ENCODE measurements at regions not wholly inside any gene's neighbourhood (a gene's known extent, or its start where the extent isn't known, plus 50 kb on each side); places are given as distances from the start of the nearest gene placed in this dataset.

- DNase-seq: no peak
Observed at GRCh38 chr7:18202315-18203045, 174.8 kb upstream of the PRPS1L1 start.

GRCh38 chr7:18206331-18206730, 178.7 kb upstream of the PRPS1L1 start:
- DNase-seq: no peak

DNA sequence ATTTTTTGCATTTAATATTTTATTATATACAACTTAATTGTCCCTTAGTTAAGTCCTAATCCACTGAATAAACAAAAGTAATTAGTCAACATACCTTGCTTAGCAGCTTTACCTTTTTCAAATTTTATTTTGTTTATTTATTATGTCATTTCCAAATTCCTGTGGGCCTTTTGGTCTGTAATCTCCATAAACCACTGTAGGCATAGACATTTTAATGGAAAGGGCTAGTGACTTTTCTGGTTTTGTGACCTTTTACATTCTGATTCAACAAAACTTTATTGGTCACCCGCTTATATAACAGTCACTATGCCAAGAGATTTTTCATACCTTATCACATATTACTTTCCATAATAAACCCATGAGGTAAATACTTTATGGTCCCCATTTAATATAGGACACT, 181.3 kb upstream of the PRPS1L1 start:
- DNase-seq: no peak

DNA sequence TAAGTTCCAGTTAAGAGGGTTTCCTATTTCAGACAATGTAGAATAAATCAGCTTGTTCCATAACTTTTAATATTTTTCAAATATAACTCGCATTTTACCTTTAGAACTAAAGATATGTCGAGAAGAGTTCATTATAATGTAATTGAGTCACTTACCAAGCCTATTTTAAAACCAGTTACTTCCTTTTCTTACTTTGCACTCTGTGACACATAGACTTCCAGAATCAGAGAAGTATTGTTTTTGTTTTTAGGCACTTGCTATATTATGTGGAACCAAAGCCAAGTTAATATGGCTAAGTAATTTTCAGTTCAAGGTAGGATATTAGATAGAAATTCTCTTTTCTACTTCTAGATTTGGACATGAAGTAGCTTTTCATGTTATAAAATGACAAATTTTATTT, 182.7 kb upstream of the PRPS1L1 start:
- no peak for DNase-seq

DNA sequence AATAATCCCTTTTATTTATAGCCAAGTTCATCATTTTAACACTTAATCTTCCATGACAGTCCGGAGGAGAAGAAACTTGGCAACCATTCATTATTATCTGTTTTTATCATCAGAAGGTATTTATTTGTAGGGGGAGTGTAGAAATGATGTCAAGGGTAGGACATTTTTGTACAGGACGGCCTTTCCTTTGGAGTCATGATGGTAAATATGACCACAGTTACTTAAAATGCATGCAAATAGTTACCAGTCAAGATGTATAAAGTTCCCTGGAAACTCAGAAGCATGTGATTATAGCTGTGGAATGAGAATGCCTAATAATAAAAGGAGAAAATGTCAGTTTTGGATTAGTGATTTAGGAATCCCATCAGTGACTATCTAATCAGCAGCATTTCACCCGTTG, 183.1 kb upstream of the PRPS1L1 start:
- DNase-seq: no peak

DNA sequence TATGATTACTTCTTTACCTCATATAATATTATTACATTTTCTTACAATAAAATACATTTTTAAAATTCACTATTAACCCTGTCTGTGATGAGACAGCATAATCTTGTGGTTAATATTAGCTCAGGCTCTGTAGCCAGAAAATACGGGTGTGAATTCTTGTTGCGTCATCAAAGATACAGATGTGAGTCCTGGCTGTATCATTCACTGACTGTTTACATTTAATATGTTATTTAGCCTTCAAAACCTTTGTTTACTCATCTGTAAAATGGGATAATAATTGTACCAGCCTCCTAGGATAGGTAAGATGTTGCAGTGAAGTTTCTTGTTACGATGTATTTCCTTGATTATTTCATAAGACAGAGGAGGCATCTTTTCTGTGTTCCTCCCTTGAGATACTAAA, 184.7 kb upstream of the PRPS1L1 start:
- no peak for DNase-seq

- DNase-seq: peak; percentile 22
Observed at GRCh38 chr7:18212758-18213157, 185.1 kb upstream of the PRPS1L1 start.

GRCh38 chr7:18213652-18214051, 186.0 kb upstream of the PRPS1L1 start:
- peak; percentile 91 for DNase-seq

- DNase-seq: no peak
Observed at GRCh38 chr7:18216270-18216669, 188.6 kb upstream of the PRPS1L1 start.

DNA sequence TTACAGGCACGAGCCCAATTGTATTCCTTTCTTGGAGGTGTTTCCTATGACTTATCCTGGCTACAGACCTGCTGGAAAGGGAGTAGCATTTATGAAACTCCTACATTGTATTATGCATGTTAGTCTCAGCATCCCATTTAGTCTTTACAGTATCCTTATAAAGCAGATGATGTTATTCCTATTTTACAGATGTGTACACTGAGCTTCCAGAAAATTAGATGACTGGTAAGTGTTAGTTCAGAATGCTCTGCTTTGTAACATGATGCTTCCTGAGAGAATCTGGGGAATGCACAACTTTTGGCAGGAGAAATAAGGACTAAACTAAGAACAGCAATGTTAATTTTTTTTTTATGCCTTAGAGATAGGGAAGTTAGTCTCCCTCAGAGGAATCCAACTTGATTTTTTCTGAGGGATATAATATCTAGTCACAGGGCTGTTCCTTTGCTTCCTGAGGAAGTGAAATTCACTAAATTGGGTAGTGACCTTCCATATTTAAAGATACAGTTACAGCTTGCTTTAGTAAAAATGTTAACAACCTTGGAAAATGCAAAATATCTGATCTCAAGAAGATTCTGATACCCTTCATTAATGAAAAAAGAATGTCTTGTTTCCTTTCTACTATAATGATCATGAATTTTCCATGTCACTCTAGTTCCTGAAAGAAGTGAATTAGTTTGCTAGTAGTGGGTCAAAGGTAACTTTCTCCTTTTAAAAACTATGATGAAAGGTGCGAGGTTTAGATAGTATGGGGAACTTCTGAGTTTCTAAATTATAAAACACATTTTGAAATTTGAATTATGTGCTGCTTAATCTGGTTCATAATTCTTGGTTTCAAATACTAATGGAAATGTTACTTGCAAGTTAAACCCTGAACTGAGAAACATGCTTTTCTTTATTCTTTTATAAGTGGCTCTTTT, 194.0 kb upstream of the PRPS1L1 start:
- DNase-seq: no peak

DNA sequence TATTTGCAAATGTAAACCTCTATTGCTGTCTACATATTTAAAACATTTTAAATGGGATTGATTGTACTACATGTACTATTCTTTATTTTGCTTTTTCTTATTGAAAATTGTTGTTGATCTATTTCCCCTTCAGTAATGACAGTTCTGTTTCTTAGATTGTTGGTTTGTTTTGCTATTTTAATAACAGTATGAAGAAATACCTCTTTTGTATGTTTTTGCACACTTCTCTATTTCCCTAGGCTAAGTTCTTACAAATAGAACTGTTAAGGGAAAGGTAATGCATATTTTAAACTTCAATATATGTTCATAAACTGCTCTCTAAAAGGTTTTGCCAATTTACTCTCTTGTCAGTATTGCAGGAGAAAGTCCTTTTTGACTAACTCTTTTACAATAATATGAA, 195.0 kb upstream of the PRPS1L1 start:
- DNase-seq: no peak

- DNase-seq: no peak
Observed at GRCh38 chr7:18224138-18224537, 196.5 kb upstream of the PRPS1L1 start.

- no peak for DNase-seq
Observed at GRCh38 chr7:18225067-18225466, 197.4 kb upstream of the PRPS1L1 start.

GRCh38 chr7:18226598-18226997, 199.0 kb upstream of the PRPS1L1 start:
- DNase-seq: no peak

GRCh38 chr7:18228686-18229085, 201.0 kb upstream of the PRPS1L1 start:
- DNase-seq: no peak

DNA sequence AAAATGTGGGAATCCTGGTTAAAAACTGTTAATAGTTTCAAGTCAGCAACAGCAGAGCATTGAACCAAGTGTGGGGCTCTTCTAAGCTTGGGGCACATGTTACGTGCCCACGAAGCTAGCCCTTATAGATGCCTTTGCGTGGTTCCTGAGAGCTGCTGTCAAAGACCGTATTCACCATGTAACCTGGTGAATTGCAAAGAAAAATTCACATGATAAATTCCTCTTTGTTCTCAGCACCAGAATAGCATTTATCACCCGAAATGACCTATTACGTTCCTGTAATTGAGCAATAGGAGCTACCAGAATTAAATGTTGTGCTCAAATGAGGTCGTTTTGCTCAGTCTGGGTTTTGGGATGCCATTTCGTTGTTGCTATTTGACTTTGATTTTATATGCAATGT, 202.6 kb upstream of the PRPS1L1 start:
- no peak for DNase-seq

DNA sequence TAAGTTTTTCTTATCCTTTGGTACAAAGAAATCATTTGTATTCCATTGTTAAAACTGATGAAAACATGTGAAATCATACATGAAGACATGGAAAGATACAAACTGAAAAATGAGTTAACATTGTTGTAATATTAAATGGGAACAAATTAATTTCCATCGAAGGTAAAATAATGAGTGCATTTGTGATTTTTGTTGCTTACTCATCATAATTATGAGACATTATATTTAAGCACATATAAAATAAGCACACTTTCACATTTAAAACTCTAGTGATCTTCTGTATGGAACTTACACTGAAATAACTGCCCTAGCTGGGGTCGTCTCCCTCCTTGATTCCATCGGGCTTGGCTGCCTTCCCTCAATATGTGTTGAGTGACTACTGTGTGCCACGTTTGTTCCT, 204.2 kb upstream of the PRPS1L1 start:
- DNase-seq: no peak

DNA sequence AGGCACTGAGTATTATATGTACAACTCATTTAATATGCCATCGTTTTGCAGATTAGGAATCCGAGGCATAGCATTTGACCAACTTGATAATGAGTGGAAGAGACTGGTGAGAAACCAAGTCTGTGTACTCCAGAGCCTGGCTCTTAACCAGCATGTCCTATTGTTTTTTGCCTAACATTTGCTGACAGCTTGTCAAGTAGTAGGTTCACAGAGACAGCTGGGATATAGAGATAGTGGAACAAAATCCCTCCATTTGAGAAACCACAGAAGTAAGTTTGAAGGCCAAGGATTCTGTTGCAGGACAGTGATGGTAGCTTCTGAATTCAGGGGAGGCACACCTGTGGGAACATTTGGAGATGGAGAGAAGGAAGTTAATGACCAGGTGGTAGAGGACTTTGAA, 206.9 kb upstream of the PRPS1L1 start:
- DNase-seq: no peak

DNA sequence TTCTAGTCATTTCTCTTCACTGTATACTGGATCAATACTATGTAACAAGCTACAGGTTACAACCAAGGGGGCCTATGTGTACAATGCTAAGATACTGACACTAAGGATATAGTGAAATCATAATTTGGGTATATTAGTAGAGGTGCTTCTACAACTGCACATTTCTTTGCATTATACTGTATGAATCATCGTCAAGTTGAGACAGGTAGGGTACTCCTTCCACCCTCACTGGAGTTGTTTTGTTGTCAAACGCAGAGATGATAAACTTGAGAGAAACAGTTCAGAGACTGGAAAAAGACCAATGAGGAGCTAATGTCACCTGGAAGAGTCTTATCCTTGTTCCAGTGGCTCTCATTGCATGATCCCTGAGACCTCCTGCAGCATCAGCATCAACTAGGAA, 208.2 kb upstream of the PRPS1L1 start:
- DNase-seq: no peak

- DNase-seq: no peak
Observed at GRCh38 chr7:18239212-18239611, 211.6 kb upstream of the PRPS1L1 start.

GRCh38 chr7:18241543-18242231, 214.0 kb upstream of the PRPS1L1 start:
- no peak for DNase-seq

DNA sequence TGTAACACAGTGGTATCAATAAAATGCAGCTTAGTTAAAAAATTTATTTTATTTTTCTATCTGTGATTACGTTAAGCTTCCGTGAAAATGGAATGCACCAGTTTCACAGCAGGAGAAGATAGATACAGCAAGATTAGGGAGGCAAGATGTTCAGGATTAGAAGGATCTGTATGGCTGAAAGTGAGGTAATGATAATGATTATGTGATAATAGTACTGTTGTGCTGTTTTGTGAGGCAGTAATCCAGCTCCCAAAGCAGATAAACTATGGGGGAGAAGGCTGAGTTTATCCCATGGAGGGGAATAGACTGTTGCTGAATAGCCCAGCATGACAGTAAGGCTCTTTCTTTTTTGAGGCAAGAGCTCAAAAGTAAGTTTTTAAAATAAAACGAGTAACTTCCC, 216.1 kb upstream of the PRPS1L1 start:
- no peak for DNase-seq

- no peak for DNase-seq
Observed at GRCh38 chr7:18250133-18250532, 222.5 kb upstream of the PRPS1L1 start.

GRCh38 chr7:18257711-18258110, 230.1 kb upstream of the PRPS1L1 start:
- DNase-seq: no peak

Measured in NCI-H524 treated with DMSO at 0.1 percent for 48 hours (cell line).